ENCODE measurements at regions not wholly inside any gene's neighbourhood (a gene's known extent, or its start where the extent isn't known, plus 50 kb on each side); places are given as distances from the start of the nearest gene placed in this dataset.

DNA sequence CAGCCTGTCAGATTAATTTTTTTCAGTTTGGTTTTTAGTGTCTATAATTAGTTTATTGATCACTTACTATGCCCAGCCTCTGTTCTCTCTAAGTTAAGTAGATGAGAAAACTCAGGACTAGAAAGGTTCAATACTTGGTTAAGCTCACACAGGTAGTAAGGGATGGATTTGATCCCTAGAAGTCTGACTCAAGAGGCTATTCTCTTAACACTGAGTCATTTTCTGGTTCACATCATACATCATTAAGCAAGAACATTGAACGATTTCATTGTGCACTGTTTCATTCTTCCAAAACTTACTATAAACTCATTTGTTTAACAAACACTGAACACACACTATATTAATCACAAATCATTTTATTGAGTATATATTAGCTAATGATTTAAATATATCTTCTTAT is 54.1 kb upstream of the SLC38A11 start:
- H3K4me1 Mint-ChIP-seq (ENCODE audit: low read depth), result peaks cover 13% of the 10 kb centered on the region
- peaks cover 3% of the 10 kb centered on the region for H3K36me3 Mint-ChIP-seq (ENCODE audit: low read depth)
- H3K4me3 Mint-ChIP-seq (ENCODE audit: unreplicated experiment), result no peak overlapping the region
- TF ChIP-seq, protein P1, sequence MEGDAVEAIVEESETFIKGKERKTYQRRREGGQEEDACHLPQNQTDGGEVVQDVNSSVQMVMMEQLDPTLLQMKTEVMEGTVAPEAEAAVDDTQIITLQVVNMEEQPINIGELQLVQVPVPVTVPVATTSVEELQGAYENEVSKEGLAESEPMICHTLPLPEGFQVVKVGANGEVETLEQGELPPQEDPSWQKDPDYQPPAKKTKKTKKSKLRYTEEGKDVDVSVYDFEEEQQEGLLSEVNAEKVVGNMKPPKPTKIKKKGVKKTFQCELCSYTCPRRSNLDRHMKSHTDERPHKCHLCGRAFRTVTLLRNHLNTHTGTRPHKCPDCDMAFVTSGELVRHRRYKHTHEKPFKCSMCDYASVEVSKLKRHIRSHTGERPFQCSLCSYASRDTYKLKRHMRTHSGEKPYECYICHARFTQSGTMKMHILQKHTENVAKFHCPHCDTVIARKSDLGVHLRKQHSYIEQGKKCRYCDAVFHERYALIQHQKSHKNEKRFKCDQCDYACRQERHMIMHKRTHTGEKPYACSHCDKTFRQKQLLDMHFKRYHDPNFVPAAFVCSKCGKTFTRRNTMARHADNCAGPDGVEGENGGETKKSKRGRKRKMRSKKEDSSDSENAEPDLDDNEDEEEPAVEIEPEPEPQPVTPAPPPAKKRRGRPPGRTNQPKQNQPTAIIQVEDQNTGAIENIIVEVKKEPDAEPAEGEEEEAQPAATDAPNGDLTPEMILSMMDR (IDR thresholded peaks at IDR 0.05), result no peak
- peaks cover 14% of the 10 kb centered on the region for H3K27me3 Mint-ChIP-seq (ENCODE audit: low read depth)
- no peaks in the 10 kb centered on the region for H3K9me3 Mint-ChIP-seq (ENCODE audit: low read depth)
- H3K27ac Mint-ChIP-seq (ENCODE audit: unreplicated experiment), result no peak overlapping the region
- no peak for DNase-seq (ENCODE audit: low spot score)

DNA sequence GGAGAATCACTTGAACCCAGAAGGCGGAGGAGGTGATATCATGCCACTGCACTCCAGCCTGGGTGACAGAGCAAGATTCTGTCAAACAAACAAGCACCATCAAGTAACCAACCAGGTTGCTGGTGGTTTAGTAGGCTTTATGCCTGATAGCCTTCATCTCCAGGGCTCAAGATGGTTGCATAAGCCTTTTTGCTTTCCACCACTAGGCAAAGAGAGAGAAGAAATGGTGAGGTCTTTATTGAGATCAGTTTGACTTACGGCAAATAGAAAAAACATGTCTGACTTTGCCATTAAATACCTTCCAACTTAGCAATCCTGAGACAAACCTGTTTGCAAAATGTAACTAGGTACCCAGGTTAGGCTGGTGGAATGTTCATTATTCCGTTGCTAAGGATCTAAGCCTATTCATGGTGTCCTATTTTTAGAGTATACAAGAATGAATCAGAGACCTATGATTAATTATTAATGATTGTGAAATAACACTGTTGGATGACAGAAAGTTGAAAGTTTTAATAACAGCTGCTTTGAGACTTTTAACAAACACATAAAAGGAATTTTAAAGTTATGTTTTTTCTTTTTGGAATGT is 53.5 kb upstream of the SLC38A11 start:
- Mint-ChIP-seq H3K36me3 (ENCODE audit: low read depth) (peaks cover 3% of the 10 kb centered on the region), H3K27ac (ENCODE audit: unreplicated experiment) (no peak overlapping the region), H3K27me3 (ENCODE audit: low read depth) (peaks cover 9% of the 10 kb centered on the region), H3K4me1 (ENCODE audit: low read depth) (peaks cover 13% of the 10 kb centered on the region), H3K9me3 (ENCODE audit: low read depth) (no peaks in the 10 kb centered on the region), H3K4me3 (ENCODE audit: unreplicated experiment) (no peak overlapping the region)
- TF ChIP-seq, protein P1 (IDR thresholded peaks at IDR 0.05), result no peak
- no peak for DNase-seq (ENCODE audit: low spot score)

DNA sequence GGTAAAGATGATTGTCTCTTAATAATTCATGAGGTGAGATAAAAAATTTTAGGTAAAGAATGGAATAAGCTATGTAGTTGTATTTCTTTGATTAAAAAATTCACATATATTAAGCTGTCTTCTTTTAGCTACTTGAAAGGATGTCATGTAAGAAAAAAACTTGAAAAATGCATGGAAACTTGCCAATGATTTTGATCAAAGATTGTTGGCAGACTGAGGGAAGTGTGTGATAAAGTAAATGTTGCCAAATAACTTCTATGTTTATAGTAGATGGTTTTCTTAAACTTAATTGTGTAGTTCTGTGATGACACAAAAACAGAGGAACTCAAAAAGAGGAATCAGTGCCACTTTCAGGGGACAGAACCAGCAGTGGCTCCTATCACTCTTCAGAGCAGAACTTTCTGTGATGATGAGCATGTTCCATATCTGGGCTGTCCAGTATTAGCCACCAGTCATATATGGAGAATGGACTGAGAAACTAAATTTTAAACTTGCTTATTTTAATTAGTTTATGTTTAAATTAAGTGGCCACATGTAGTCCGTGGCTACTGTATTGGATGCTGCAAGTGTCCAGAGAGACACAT is 51.9 kb upstream of the SLC38A11 start:
- Mint-ChIP-seq H3K36me3 (ENCODE audit: low read depth) (peaks cover 3% of the 10 kb centered on the region), H3K27me3 (ENCODE audit: low read depth) (peaks cover 9% of the 10 kb centered on the region), H3K9me3 (ENCODE audit: low read depth) (no peaks in the 10 kb centered on the region), H3K4me1 (ENCODE audit: low read depth) (peaks cover 17% of the 10 kb centered on the region), H3K27ac (ENCODE audit: unreplicated experiment) (no peak overlapping the region), H3K4me3 (ENCODE audit: unreplicated experiment) (no peak overlapping the region)
- no peak for DNase-seq (ENCODE audit: low spot score)
- TF ChIP-seq, protein P1 (IDR thresholded peaks at IDR 0.05), result no peak
